ENCODE measurements at regions not wholly inside any gene's neighbourhood (a gene's known extent, or its start where the extent isn't known, plus 50 kb on each side); places are given as distances from the start of the nearest gene placed in this dataset.

GRCh38 chr17:63347475-63347874 is 98.6 kb downstream of the CYB561 start:
- intact Hi-C loops (cut with DNase I) = no loop called here
- no peak for ATAC-seq
- DNase-seq (ENCODE audit: missing footprints) = no peak

DNA sequence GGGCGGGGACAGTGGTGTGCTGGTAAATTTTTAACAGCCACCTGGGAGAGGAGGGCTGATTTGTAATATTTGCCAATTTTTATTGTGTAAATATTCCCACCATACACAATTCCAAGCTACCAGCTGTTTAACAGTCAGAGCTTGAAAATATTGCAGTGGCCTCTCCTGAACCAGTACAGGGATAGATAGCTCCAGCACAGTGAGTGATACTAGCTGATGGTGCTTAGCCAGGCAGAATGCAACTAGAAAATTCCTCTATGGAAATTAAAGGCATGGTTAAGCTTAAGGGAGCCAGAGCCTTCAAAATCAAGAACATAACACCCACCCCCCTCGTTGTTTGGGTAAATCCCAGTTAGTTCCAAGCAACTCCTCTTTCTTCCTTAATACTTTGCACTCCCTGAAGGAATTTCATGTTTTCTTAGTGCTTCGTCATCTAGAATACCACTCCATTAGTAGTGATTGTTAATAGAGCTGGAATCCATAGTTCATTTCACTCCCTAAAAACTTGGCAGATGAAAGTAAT is 96.6 kb downstream of the CYB561 start:
- DNase-seq (ENCODE audit: missing footprints) (no peak), ATAC-seq (peak; percentile 16)
- intact Hi-C loops (cut with DNase I) = no loop called here

DNA sequence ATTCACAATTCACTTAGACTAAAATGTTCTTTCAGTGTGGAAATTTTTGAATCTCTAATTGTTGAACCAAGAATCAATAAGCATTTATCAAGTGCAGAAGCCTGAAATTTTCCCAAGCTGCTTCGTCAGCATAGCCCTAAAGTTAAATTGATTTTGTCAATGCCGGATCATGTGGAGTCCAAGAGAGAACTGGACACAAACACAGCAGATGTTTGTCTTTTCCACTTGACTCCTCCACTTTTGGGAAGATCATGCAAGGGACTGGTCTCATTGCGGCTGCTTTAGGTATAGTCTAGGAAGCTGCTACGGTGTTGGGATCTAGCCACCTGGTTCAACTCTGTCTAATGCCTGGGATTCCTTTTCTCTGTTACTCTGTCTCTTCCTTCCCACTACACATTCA is 95.7 kb downstream of the CYB561 start:
- ATAC-seq = no peak
- intact Hi-C loops (cut with DNase I) = no loop called here
- no peak for DNase-seq (ENCODE audit: missing footprints)

DNA sequence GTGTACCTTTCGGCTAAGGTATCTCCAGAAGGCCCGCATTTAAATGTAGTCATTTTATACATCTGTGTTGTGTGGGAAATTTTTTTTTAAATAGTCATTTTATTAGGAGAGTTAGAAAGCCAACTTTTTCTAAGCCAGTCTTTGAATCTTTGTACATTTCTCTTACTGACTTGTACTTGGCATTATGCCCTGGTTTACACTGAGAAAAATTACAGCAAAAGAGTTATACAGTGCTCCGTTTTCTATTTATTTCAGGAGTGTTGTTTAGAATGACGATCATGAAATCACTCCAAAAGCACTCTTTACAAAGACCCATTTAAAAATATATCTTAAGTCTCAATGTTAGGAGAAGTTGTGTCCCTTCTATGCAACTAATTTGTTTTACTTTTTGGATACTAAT is 91.8 kb downstream of the CYB561 start:
- intact Hi-C loops (cut with DNase I) = no loop called here
- DNase-seq (ENCODE audit: missing footprints) (no peak), ATAC-seq (no peak)

GRCh38 chr17:63356337-63356757 is 89.8 kb downstream of the CYB561 start:
- intact Hi-C loops (cut with DNase I) = no loop called here
- ATAC-seq (peak; percentile 80), DNase-seq (ENCODE audit: missing footprints) (no peak)

- DNase-seq (ENCODE audit: missing footprints) = no peak
- no peak for ATAC-seq
- intact Hi-C loops (cut with DNase I) = no loop called here
Measured at GRCh38 chr17:63358111-63358839, 87.8 kb downstream of the CYB561 start.

GRCh38 chr17:63358956-63359355 is 87.2 kb downstream of the CYB561 start:
- intact Hi-C loops (cut with DNase I) = no loop called here
- DNase-seq (ENCODE audit: missing footprints) (no peak), ATAC-seq (no peak)

- ATAC-seq (no peak), DNase-seq (ENCODE audit: missing footprints) (no peak)
- intact Hi-C loops (cut with DNase I) = no loop called here
Measured at GRCh38 chr17:63361182-63361581, 84.9 kb downstream of the CYB561 start.

- intact Hi-C loops (cut with DNase I) = no loop called here
- DNase-seq (ENCODE audit: missing footprints) (no peak), ATAC-seq (no peak)
Measured at GRCh38 chr17:63362115-63362514, 84.0 kb downstream of the CYB561 start.

DNA sequence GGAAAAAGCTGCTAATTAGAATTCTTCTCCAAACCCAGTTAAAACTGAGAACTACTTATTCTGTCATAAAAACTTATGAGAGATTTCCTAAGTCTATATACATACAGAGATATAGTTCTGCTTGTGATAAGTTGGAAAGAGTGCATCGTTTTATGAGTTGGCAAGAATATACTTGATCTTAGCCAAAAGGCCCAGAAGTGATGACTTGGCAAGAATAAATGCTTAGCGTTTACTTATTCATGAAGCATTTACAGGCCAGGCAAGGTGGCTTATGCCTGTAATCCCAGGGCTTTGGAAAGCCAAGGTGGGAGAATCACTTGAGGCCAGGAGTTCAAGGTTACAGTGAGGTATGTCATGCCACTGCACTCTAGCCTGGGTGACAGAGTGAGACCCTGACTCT is 81.7 kb downstream of the CYB561 start:
- intact Hi-C loops (cut with DNase I) = no loop called here
- DNase-seq (ENCODE audit: missing footprints) (no peak), ATAC-seq (no peak)

DNA sequence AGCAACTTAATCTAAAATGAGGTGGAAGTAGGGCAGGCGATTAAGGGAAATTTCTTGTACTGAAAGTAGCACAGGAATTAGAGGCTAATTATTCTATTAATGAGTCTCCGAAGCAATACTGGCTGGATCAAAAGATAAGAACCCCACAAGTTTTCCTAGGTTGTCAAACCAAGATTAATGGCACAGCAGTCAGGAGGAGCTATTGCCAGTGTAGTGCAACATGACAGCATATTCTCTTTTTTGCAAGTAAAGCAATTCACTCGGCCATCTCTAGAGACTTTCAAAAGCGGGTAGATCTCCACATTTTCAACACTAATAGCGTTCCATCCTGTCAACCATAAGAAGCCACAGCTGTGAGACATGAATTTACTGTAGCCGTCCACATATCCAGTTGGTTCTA is 81.2 kb downstream of the CYB561 start:
- DNase-seq (ENCODE audit: missing footprints) (no peak), ATAC-seq (peak; percentile 62)
- intact Hi-C loops (cut with DNase I) = no loop called here

- ATAC-seq (no peak), DNase-seq (ENCODE audit: missing footprints) (no peak)
- intact Hi-C loops (cut with DNase I) = no loop called here
Measured at GRCh38 chr17:63365366-63366240, 80.5 kb downstream of the CYB561 start.

DNA sequence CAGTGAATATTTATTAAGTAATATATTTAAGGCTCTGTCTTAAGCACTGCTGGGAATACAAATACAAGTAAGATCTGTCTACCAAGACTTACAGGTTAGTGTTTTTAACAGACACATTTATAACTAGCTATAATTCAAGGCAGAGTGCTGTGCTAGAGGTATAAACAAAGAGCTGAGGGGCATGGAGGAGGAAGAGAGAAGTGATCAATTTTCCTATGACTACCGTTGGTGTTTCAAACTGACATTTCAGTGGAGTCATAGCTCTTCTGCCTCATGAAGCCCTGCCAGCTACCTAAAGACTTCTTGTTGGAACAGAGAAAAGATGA is 79.9 kb downstream of the CYB561 start:
- intact Hi-C loops (cut with DNase I) = no loop called here

DNA sequence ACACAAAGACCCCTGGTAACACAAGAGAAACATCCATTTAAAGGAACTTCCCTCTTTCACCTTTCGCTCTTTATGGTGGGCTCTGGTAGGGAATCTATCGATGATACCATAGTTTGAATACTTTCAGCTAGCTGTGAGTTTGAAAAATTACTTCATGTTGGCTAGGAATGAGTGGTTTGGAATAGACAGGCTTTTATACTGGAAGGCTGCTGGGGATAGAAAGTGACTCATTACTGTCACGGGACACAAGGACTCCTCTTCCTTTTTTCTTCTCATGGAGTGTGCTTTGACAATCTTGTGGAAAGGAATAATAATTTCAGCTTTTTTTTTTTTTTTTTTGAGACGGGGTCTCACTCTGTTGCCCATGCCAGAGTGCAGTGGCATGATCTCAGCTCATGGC is 76.9 kb downstream of the CYB561 start:
- peak; percentile 57 for ATAC-seq
- no peak for DNase-seq (ENCODE audit: missing footprints)
- intact Hi-C loops (cut with DNase I) = no loop called here

More for the DNA sequence above, 79.9 kb downstream of the CYB561 start:
- DNase-seq (ENCODE audit: missing footprints) = no peak
- ATAC-seq = no peak

DNA sequence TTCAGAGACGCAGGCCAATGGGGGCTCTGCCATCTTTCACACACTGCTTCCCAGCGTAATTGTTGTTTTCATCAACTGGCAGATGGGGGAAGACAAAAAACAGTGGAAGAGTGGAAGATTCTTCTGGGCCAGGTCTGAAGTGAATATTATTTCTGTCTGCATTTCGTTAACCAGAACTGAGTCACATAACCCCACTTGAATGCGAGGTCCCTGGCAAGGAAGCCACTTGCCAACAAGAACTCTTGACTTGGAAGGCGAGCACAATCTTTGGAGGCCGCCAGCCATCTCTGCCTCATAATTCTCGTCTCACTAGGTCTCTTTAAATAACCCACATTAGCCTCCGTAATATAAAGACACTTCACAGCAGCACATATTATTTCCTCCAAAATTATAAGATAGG is 75.4 kb downstream of the CYB561 start:
- no peak for DNase-seq (ENCODE audit: missing footprints)
- no peak for ATAC-seq
- intact Hi-C loops (cut with DNase I) = no loop called here

DNA sequence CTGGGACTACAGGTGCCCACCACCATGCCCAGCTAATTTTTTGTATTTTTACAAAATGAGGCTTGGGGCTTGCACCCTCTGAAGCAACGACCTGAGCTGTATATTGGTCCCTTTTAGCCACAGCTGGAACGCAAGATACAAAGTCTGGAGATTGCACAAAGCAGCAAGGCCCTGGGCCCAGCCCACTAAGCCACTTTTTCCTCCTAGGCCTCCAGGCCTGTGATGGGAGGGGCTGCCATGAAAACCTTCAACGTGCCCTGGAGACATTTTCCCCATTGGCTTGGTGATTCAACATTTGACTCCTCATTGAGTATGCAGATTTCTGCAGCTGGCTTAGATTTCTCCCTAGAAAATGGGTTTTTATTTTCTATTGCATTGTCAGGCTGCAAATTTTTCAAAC is 69.2 kb downstream of the CYB561 start:
- ATAC-seq = no peak
- intact Hi-C loops (cut with DNase I) = no loop called here
- DNase-seq (ENCODE audit: missing footprints) = no peak

DNA sequence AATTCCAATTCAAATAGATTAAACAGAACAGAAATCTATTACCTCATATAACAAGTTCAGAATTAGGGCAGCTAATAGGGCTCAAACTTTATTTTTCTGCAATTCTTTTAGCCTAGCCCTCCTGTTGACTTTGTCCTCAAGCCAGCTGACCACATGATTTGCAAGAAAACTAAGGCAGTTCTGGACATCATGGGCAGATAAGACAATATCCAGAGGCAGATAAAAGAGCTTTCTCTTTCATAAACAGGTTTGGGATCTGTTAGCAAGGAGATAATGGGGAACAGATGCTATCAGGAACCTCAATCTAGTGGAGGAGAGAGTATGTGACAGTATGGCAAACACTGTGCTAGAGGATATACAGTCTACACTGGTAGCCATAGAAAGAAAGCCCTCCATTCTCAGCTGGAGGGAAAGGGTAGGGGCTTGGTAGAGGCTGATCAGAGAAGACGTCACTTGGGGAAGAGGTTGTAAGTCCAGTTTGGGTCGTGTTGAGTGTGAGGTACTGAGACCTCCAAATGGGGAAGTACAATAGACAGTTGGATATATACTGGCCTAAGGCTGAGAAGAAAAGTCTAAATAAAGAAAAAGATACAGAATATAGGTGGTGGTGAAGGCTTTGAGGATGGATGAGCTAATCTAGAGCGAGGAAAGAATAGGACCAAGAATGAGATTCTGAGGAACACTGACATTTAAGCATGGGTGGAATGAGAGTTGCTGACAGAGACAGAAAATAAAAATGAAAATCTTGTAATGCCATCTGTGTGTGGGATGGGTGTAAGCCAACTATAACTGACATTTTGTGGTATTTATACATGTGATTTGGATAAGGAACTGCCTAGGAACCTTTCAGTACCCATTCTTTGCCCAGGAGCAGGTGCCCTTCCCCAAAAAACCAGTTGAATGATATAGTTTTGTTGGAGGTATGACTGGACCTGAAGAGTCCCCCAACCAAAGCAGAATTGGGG is 67.4 kb downstream of the CYB561 start:
- intact Hi-C loops (cut with DNase I) = no loop called here
- ATAC-seq (peak; percentile 67), DNase-seq (ENCODE audit: missing footprints) (no peak)

GRCh38 chr17:63379636-63380035 is 66.5 kb downstream of the CYB561 start:
- ATAC-seq (no peak), DNase-seq (ENCODE audit: missing footprints) (no peak)
- intact Hi-C loops (cut with DNase I) = no loop called here

GRCh38 chr17:63381101-63381729 is 64.9 kb downstream of the CYB561 start:
- no peak for ATAC-seq
- no peak for DNase-seq (ENCODE audit: missing footprints)
- intact Hi-C loops (cut with DNase I) = no loop called here
